ENCODE measurements at regions not wholly inside any gene's neighbourhood (a gene's known extent, or its start where the extent isn't known, plus 50 kb on each side); places are given as distances from the start of the nearest gene placed in this dataset.

GRCh38 chr2:16466133-16466820 lies 199.4 kb downstream of the CYRIA start:
- no peak for DNase-seq

GRCh38 chr2:16464641-16465040 lies 201.0 kb downstream of the CYRIA start:
- CTCF ChIA-PET: no interaction called here
- no peak for DNase-seq

More at GRCh38 chr2:16466133-16466820, 199.4 kb downstream of the CYRIA start:
- intact Hi-C loops (cut with micrococcal nuclease; ENCODE audit: unreplicated experiment): no loop called here
- BruUV-seq (replicated peaks): no TSS peak
- no peak overlapping the region for H3K4me3 Mint-ChIP-seq (ENCODE audit: low read depth, unreplicated experiment)
- CTCF ChIA-PET: no interaction called here
- TF ChIP-seq CTCF (IDR thresholded peaks at IDR 0.05; ENCODE audit: unreplicated experiment): no peak
- H3K27me3 Mint-ChIP-seq (ENCODE audit: unreplicated experiment): peaks cover 13% of the 10 kb centered on the region
- H3K27ac Mint-ChIP-seq (ENCODE audit: unreplicated experiment): no peak overlapping the region
- H3K36me3 Mint-ChIP-seq (ENCODE audit: insufficient read depth, unreplicated experiment): no peaks in the 10 kb centered on the region
- peaks cover 3% of the 10 kb centered on the region for H3K9me3 Mint-ChIP-seq (ENCODE audit: low read depth, unreplicated experiment)
- no peaks in the 10 kb centered on the region for H3K4me1 Mint-ChIP-seq (ENCODE audit: low read depth, unreplicated experiment)

GRCh38 chr2:16462958-16463357 lies 202.7 kb downstream of the CYRIA start:
- peaks cover 3% of the 10 kb centered on the region for H3K9me3 Mint-ChIP-seq (ENCODE audit: low read depth, unreplicated experiment)
- no peaks in the 10 kb centered on the region for H3K4me1 Mint-ChIP-seq (ENCODE audit: low read depth, unreplicated experiment)
- intact Hi-C loops (cut with micrococcal nuclease; ENCODE audit: unreplicated experiment): no loop called here
- no peaks in the 10 kb centered on the region for H3K36me3 Mint-ChIP-seq (ENCODE audit: insufficient read depth, unreplicated experiment)
- H3K4me3 Mint-ChIP-seq (ENCODE audit: low read depth, unreplicated experiment): no peak overlapping the region
- CTCF ChIA-PET: no interaction called here
- no peak for DNase-seq
- no peak for TF ChIP-seq CTCF (IDR thresholded peaks at IDR 0.05; ENCODE audit: unreplicated experiment)
- H3K27ac Mint-ChIP-seq (ENCODE audit: unreplicated experiment): no peak overlapping the region
- no TSS peak for BruUV-seq (replicated peaks)
- H3K27me3 Mint-ChIP-seq (ENCODE audit: unreplicated experiment): peaks cover 12% of the 10 kb centered on the region

More at GRCh38 chr2:16464641-16465040, 201.0 kb downstream of the CYRIA start:
- H3K27ac Mint-ChIP-seq (ENCODE audit: unreplicated experiment): no peak overlapping the region
- TF ChIP-seq CTCF (IDR thresholded peaks at IDR 0.05; ENCODE audit: unreplicated experiment): no peak
- no peaks in the 10 kb centered on the region for H3K4me1 Mint-ChIP-seq (ENCODE audit: low read depth, unreplicated experiment)
- no peaks in the 10 kb centered on the region for H3K36me3 Mint-ChIP-seq (ENCODE audit: insufficient read depth, unreplicated experiment)
- BruUV-seq (replicated peaks): no TSS peak
- intact Hi-C loops (cut with micrococcal nuclease; ENCODE audit: unreplicated experiment): no loop called here
- H3K27me3 Mint-ChIP-seq (ENCODE audit: unreplicated experiment): peaks cover 4% of the 10 kb centered on the region
- H3K9me3 Mint-ChIP-seq (ENCODE audit: low read depth, unreplicated experiment): no peaks in the 10 kb centered on the region
- no peak overlapping the region for H3K4me3 Mint-ChIP-seq (ENCODE audit: low read depth, unreplicated experiment)

GRCh38 chr2:16461672-16462071 lies 204.0 kb downstream of the CYRIA start:
- H3K27ac Mint-ChIP-seq (ENCODE audit: unreplicated experiment): no peak overlapping the region

More at GRCh38 chr2:16461672-16462071, 204.0 kb downstream of the CYRIA start:
- no TSS peak for BruUV-seq (replicated peaks)
- no peak for DNase-seq
- intact Hi-C loops (cut with micrococcal nuclease; ENCODE audit: unreplicated experiment): no loop called here
- CTCF ChIA-PET: no interaction called here
- TF ChIP-seq CTCF (IDR thresholded peaks at IDR 0.05; ENCODE audit: unreplicated experiment): no peak
- no peaks in the 10 kb centered on the region for H3K36me3 Mint-ChIP-seq (ENCODE audit: insufficient read depth, unreplicated experiment)
- peaks cover 3% of the 10 kb centered on the region for H3K9me3 Mint-ChIP-seq (ENCODE audit: low read depth, unreplicated experiment)
- H3K27me3 Mint-ChIP-seq (ENCODE audit: unreplicated experiment): peaks cover 12% of the 10 kb centered on the region
- no peaks in the 10 kb centered on the region for H3K4me1 Mint-ChIP-seq (ENCODE audit: low read depth, unreplicated experiment)
- H3K4me3 Mint-ChIP-seq (ENCODE audit: low read depth, unreplicated experiment): no peak overlapping the region

Measured in Calu3 (cell line).